ENCODE measurements at regions not wholly inside any gene's neighbourhood (a gene's known extent, or its start where the extent isn't known, plus 50 kb on each side); places are given as distances from the start of the nearest gene placed in this dataset.
"Not testable (repeated sequence)": the region's sequence is repeated elsewhere in the genome, so short reads cannot be mapped to it uniquely, and the experiment has no call there.

DNA sequence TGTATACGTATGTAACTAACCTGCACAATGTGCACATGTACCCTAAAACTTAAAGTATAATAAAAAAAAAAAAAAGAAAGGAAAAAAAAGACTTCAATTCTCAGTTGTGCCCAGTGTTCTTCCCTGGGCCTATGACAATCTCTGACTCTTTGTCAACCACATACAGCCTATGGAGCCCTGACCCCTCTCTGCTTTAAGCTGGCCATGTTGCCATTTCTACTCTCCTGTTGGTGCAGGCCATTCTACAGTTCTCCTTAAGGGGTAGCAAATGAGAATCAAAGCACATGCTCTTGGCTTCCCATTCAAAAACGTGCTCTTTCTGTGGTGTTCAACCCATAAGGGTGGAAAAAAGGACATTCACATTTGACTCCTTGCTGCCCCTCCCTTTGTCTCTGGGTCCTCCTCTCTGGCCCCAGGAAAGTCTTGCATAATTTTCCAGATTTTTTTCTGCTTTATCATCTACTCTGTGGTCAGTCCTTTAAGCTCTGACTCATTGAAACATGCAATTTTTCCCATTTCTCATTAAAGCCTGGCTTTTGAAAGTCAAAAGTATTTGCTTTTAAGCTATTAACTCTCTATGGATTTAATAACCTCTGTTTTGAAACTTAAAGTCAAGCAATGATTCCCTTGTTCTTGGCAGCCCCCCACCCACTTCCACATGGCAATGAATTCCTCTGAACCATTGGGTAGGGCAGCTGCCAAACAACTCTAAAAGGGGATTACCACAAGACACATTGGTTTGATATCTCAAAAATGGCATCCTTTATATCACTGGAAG lies 208.6 kb upstream of the MCHR2 start:
- Histone ChIP-seq H3K4me3 (ENCODE audit: low read depth, low read length) (no peak overlapping the region), H3K27me3 (ENCODE audit: control insufficient read depth, insufficient read depth, low read length) (no peaks in the 10 kb centered on the region), H3K4me1 (ENCODE audit: control insufficient read depth, insufficient read depth, low read length) (no peaks in the 10 kb centered on the region), H3K36me3 (ENCODE audit: control insufficient read depth, insufficient read depth, low read length) (no peaks in the 10 kb centered on the region), H3K27ac (ENCODE audit: low read depth, low read length) (no peak overlapping the region), H3K9ac (ENCODE audit: low read length) (no peak overlapping the region), H3K9me3 (ENCODE audit: control insufficient read depth, insufficient read depth, low read depth, low read length) (0 out of 2 replicates have a peak, but pooled peaks cover 5% of the 10 kb centered on the region)

DNA sequence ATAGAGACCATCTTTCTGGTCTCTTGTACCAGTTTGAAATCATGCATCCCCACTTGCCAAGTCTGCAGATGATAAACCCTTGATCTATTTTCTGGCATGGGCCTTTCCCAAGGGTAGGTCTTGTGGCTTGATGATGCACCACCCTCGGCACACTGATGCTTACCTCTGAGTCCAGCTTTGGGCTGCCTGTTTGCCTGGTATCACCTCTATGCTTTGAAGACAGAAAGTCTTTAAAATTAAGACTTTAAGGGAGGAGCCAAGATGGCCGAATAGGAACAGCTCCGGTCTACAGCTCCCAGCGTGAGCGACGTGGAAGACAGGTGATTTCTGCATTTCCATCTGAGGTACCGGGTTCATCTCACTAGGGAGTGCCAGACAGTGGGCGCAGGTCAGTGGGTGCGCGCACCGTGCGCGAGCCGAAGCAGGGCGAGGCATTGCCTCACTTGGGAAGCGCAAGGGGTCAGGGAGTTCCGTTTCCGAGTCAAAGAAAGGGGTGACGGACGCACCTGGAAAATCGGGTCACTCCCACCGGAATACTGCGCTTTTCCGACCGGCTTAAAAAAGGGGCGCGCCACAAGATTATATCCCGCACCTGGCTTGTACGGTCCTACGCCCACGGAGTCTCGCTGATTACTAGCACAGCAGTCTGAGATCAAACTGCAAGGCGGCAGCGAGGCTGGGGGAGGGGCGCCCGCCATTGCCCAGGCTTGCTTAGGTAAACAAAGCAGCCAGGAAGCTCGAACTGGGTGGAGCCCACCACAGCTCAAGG lies 202.4 kb upstream of the MCHR2 start:
- H3K27me3 ChIP-seq (ENCODE audit: control insufficient read depth, insufficient read depth, low read length); H3K36me3 ChIP-seq (ENCODE audit: control insufficient read depth, insufficient read depth, low read length); H3K4me1 ChIP-seq (ENCODE audit: control insufficient read depth, insufficient read depth, low read length); H3K9me3 ChIP-seq (ENCODE audit: control insufficient read depth, insufficient read depth, low read depth, low read length): not testable (repeated sequence)
- Histone ChIP-seq H3K9ac (ENCODE audit: low read length) (peak overlapping the region; percentile 62), H3K27ac (ENCODE audit: low read depth, low read length) (0 out of 2 replicates have a peak overlapping the region, but pooled peaks have one; percentile 12), H3K4me3 (ENCODE audit: low read depth, low read length) (peak overlapping the region; percentile 54)

DNA sequence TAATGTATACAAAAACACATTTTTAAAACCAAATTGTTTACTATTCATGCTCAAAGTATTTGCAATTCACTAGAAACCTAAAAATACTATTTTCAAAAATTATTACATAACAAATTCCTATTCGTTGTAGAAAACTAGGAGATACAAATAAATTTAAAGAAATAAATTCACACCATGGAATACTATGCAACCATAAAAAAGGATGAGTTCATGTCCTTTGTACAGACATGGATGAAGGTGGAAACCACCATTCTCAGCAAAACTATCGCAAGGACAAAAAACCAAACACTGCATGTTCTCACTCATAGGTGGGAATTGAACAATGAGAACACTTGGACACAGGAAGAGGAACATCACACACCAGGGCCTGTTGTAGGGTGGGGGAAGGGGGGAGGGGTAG lies 201.2 kb upstream of the MCHR2 start:
- not testable (repeated sequence) for H3K9ac ChIP-seq (ENCODE audit: low read length); H3K9me3 ChIP-seq (ENCODE audit: control insufficient read depth, insufficient read depth, low read depth, low read length); H3K4me3 ChIP-seq (ENCODE audit: low read depth, low read length); H3K4me1 ChIP-seq (ENCODE audit: control insufficient read depth, insufficient read depth, low read length); H3K27ac ChIP-seq (ENCODE audit: low read depth, low read length); H3K27me3 ChIP-seq (ENCODE audit: control insufficient read depth, insufficient read depth, low read length); H3K36me3 ChIP-seq (ENCODE audit: control insufficient read depth, insufficient read depth, low read length)

DNA sequence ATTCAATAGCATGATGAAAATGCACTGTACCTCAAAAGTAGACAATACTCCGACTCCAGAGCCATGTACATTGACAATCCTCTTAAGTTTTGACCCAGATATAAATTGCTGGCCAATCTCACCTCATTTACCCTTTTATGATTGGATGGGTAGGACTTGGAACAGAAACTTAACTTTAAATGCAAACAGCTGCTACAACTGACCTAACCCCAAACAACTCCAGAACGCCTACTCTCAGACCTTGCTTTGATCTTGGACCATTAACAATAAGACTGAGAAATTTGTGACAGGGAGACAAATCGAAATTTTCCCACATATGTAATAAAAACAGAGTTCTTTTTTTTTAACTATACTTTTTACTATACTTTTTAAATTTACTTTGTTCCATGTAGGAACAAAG lies 200.5 kb upstream of the MCHR2 start:
- Histone ChIP-seq H3K4me3 (ENCODE audit: low read depth, low read length) (no peak overlapping the region), H3K9me3 (ENCODE audit: control insufficient read depth, insufficient read depth, low read depth, low read length) (no peaks in the 10 kb centered on the region), H3K27ac (ENCODE audit: low read depth, low read length) (no peak overlapping the region), H3K9ac (ENCODE audit: low read length) (no peak overlapping the region), H3K27me3 (ENCODE audit: control insufficient read depth, insufficient read depth, low read length) (no peaks in the 10 kb centered on the region), H3K4me1 (ENCODE audit: control insufficient read depth, insufficient read depth, low read length) (no peaks in the 10 kb centered on the region), H3K36me3 (ENCODE audit: control insufficient read depth, insufficient read depth, low read length) (no peaks in the 10 kb centered on the region)

DNA sequence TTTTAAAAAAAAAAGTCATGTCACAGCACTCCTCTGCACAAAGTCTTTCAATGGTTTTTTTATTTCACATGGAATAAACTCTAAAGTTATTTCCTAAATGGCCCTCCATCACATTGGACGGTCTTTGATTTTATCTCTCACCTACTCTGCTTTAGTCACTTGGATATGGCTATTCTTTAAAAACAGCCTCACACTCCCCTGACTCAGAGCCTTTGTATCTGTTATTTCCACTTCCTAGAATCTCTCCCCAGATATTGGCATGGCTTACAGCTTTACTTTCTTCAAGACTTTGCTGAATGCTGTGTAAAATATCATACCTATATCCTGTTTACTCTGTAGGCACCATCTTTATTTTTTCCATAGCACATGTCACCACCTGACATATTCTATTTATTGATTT lies 194.7 kb upstream of the MCHR2 start:
- Histone ChIP-seq H3K4me3 (ENCODE audit: low read depth, low read length) (no peak overlapping the region), H3K4me1 (ENCODE audit: control insufficient read depth, insufficient read depth, low read length) (no peaks in the 10 kb centered on the region)

DNA sequence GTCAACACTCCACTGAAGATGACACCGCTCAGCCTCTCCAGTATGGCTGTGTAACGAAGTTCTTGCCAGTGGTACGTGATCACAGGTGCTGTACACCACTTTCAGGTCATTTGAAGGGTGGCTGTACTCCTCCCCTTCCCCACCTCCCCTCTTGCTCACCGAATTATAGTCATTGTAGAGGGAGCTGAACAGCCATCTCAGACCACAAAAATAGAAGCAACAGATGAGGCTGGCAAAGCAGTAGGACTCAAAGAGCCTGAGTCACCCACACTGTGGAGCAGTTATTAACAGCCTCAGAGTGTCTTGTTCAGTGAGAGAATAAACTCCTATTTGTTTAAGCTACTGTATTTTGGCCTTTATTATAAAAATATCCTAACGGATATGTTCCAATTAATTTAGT lies 192.5 kb upstream of the MCHR2 start:
- H3K9me3 ChIP-seq (ENCODE audit: control insufficient read depth, insufficient read depth, low read depth, low read length) = no peaks in the 10 kb centered on the region
- H3K4me1 ChIP-seq (ENCODE audit: control insufficient read depth, insufficient read depth, low read length) = no peaks in the 10 kb centered on the region
- H3K9ac ChIP-seq (ENCODE audit: low read length) = no peak overlapping the region
- H3K36me3 ChIP-seq (ENCODE audit: control insufficient read depth, insufficient read depth, low read length) = no peaks in the 10 kb centered on the region
- no peak overlapping the region for H3K27ac ChIP-seq (ENCODE audit: low read depth, low read length)
- no peaks in the 10 kb centered on the region for H3K27me3 ChIP-seq (ENCODE audit: control insufficient read depth, insufficient read depth, low read length)
- no peak overlapping the region for H3K4me3 ChIP-seq (ENCODE audit: low read depth, low read length)

More for the DNA sequence above, 194.7 kb upstream of the MCHR2 start:
- no peaks in the 10 kb centered on the region for H3K27me3 ChIP-seq (ENCODE audit: control insufficient read depth, insufficient read depth, low read length)
- no peak overlapping the region for H3K27ac ChIP-seq (ENCODE audit: low read depth, low read length)
- H3K9me3 ChIP-seq (ENCODE audit: control insufficient read depth, insufficient read depth, low read depth, low read length) = no peaks in the 10 kb centered on the region
- H3K36me3 ChIP-seq (ENCODE audit: control insufficient read depth, insufficient read depth, low read length) = no peaks in the 10 kb centered on the region
- H3K9ac ChIP-seq (ENCODE audit: low read length) = no peak overlapping the region

DNA sequence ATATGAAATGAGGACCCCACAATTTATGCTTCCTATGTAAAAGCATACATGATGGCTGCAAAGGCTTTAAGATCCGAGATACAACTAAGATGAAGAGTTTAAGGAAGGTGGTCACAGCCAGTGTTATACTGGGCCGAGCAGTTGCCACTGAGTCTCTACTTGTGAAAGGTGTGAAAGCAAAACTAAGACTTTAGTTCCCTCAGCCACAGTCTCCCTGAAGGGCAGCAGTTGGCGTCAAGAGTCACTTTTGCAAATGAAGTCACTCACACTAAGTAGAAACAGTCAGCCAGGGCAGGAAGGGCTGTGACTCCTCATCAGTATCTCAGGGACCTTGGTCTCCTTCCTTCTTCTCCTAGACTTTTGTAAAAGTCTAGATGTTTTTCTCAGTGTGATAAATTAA lies 191.6 kb upstream of the MCHR2 start:
- H3K4me3 ChIP-seq (ENCODE audit: low read depth, low read length) = no peak overlapping the region
- no peaks in the 10 kb centered on the region for H3K4me1 ChIP-seq (ENCODE audit: control insufficient read depth, insufficient read depth, low read length)
- H3K27ac ChIP-seq (ENCODE audit: low read depth, low read length) = no peak overlapping the region
- H3K9me3 ChIP-seq (ENCODE audit: control insufficient read depth, insufficient read depth, low read depth, low read length) = no peaks in the 10 kb centered on the region
- no peaks in the 10 kb centered on the region for H3K27me3 ChIP-seq (ENCODE audit: control insufficient read depth, insufficient read depth, low read length)
- H3K9ac ChIP-seq (ENCODE audit: low read length) = no peak overlapping the region
- H3K36me3 ChIP-seq (ENCODE audit: control insufficient read depth, insufficient read depth, low read length) = no peaks in the 10 kb centered on the region

DNA sequence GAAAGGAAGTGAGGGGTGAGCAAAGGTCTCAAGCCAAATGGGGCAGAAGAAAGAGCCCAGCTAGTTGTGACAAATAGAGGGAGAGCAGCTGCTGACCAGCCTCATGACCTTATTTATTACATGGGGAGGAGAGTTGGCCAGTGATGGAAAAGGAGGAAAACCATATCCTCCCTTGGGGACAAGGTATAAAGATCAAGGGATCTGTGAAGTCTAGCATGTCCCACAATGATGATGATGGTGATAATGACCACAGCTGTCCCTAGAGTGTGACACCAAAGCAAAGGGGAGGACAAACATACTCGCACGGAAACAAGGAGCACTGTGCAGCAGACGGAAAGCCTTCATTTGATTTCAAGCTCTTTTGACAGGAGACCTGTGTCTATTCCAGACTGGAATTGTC lies 190.4 kb upstream of the MCHR2 start:
- H3K9ac ChIP-seq (ENCODE audit: low read length) = no peak overlapping the region
- no peak overlapping the region for H3K27ac ChIP-seq (ENCODE audit: low read depth, low read length)
- no peaks in the 10 kb centered on the region for H3K4me1 ChIP-seq (ENCODE audit: control insufficient read depth, insufficient read depth, low read length)
- H3K27me3 ChIP-seq (ENCODE audit: control insufficient read depth, insufficient read depth, low read length) = no peaks in the 10 kb centered on the region
- no peaks in the 10 kb centered on the region for H3K36me3 ChIP-seq (ENCODE audit: control insufficient read depth, insufficient read depth, low read length)
- H3K4me3 ChIP-seq (ENCODE audit: low read depth, low read length) = no peak overlapping the region
- no peaks in the 10 kb centered on the region for H3K9me3 ChIP-seq (ENCODE audit: control insufficient read depth, insufficient read depth, low read depth, low read length)

DNA sequence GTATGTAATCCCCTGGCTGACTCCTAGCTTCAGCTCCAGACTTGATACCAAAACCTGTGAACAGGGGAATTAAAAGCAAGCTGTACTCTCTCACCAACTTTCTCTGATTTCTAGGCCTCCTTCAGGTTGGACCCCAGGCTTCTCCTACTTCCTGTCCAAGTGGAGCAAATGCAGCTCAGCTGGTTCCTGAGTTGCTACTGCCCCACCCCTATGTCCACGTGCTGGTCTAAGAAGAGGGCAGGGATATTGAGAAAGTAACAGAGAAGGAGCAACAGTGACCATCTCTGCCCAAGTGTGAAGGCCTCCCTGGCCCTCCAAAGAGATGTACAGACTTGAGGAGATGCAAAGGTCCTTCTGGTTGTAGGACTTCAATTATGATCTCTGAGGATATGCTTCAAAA lies 188.3 kb upstream of the MCHR2 start:
- Histone ChIP-seq H3K27ac (ENCODE audit: low read depth, low read length) (no peak overlapping the region), H3K9ac (ENCODE audit: low read length) (no peak overlapping the region), H3K9me3 (ENCODE audit: control insufficient read depth, insufficient read depth, low read depth, low read length) (no peaks in the 10 kb centered on the region), H3K27me3 (ENCODE audit: control insufficient read depth, insufficient read depth, low read length) (no peaks in the 10 kb centered on the region), H3K36me3 (ENCODE audit: control insufficient read depth, insufficient read depth, low read length) (no peaks in the 10 kb centered on the region), H3K4me3 (ENCODE audit: low read depth, low read length) (no peak overlapping the region), H3K4me1 (ENCODE audit: control insufficient read depth, insufficient read depth, low read length) (no peaks in the 10 kb centered on the region)

DNA sequence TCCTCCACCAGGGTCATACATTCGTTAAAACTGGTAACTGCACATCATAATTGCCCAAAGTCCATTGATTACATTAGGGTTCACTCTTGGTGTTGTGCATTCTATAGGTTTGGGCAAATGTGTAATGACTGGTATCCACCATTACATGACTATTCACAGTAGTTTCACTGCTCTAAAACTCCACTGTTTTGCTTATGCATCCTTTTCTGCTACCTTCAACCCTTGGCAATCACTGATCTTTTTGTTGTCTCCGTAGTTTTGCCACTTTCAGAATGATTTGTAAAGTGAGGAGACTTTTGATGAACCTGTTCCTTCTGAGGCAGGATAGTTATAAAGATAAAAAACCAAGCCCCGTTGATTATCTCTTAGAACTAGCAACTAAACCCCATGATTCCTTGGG lies 187.3 kb upstream of the MCHR2 start:
- no peak overlapping the region for H3K4me3 ChIP-seq (ENCODE audit: low read depth, low read length)
- no peaks in the 10 kb centered on the region for H3K9me3 ChIP-seq (ENCODE audit: control insufficient read depth, insufficient read depth, low read depth, low read length)
- no peaks in the 10 kb centered on the region for H3K36me3 ChIP-seq (ENCODE audit: control insufficient read depth, insufficient read depth, low read length)
- H3K4me1 ChIP-seq (ENCODE audit: control insufficient read depth, insufficient read depth, low read length) = peaks cover 4% of the 10 kb centered on the region
- H3K27ac ChIP-seq (ENCODE audit: low read depth, low read length) = no peak overlapping the region
- H3K9ac ChIP-seq (ENCODE audit: low read length) = no peak overlapping the region
- H3K27me3 ChIP-seq (ENCODE audit: control insufficient read depth, insufficient read depth, low read length) = no peaks in the 10 kb centered on the region

DNA sequence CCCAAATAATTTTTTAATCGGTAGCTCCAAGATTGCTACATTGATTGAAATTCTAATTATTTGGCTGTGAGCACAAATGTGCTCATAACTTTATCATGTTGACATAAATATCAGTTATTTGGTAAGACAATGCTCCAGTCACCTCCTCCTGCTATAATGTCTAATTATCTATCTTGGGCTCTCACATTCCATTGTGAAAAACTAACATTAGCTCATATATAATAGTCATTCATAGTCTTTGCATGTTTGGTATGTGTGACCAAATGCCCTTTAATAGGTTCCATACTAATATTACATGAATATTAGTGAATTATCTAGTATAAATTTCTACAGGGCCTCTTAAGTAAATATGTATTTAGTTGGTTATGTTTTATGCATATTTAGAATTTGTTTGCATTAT lies 185.6 kb upstream of the MCHR2 start:
- peaks cover 12% of the 10 kb centered on the region for H3K4me1 ChIP-seq (ENCODE audit: control insufficient read depth, insufficient read depth, low read length)
- H3K27ac ChIP-seq (ENCODE audit: low read depth, low read length) = no peak overlapping the region
- no peak overlapping the region for H3K4me3 ChIP-seq (ENCODE audit: low read depth, low read length)
- H3K27me3 ChIP-seq (ENCODE audit: control insufficient read depth, insufficient read depth, low read length) = no peaks in the 10 kb centered on the region
- no peaks in the 10 kb centered on the region for H3K36me3 ChIP-seq (ENCODE audit: control insufficient read depth, insufficient read depth, low read length)
- no peaks in the 10 kb centered on the region for H3K9me3 ChIP-seq (ENCODE audit: control insufficient read depth, insufficient read depth, low read depth, low read length)
- H3K9ac ChIP-seq (ENCODE audit: low read length) = no peak overlapping the region
